D721Med (cell line): ENCODE measurements at regions not wholly inside any gene's neighbourhood (a gene's known extent, or its start where the extent isn't known, plus 50 kb on each side); places are given as distances from the start of the nearest gene placed in this dataset.

Source experiments
- DNase-seq: peaks from one replicate; pipeline ENCODE4 v3.0.0; 2011; ENCODE audit warnings: low spot score; ENCODE audit not compliant: insufficient read length
- FAIRE-seq: peaks from 2 replicates; lab custom pipeline; 2011; peaks lifted over from hg19 to GRCh38; lab: Jason Lieb, UNC
- TF ChIP-seq, protein P1 (sequence below): IDR thresholded peaks from 2 replicates; pipeline ENCODE4 v1.5.1; 2012; ENCODE audit warnings: mild to moderate bottlenecking, control low read depth; ENCODE audit not compliant: insufficient read depth; ENCODE audit errors: missing control alignments

DNA sequence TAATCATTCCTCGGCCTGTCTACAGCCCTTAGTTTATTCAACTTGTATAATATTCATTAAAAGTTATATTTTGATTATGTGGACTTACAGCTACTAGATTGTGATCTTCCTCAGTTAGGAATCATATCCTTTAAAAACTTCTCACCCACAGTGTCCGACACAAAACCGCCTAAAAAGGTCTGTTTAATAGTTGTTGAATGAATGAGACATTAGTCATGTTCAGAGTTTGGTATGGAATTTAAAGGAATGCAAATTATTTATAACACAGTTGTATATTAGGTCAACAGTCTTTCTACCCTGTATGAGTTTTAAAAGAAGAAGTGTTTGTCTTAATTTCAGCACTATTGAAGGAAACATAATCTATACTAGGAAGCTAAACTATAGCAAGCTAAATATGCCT lies 390.0 kb downstream of the ARL4A start:
- no peak for DNase-seq
- TF ChIP-seq, protein P1, sequence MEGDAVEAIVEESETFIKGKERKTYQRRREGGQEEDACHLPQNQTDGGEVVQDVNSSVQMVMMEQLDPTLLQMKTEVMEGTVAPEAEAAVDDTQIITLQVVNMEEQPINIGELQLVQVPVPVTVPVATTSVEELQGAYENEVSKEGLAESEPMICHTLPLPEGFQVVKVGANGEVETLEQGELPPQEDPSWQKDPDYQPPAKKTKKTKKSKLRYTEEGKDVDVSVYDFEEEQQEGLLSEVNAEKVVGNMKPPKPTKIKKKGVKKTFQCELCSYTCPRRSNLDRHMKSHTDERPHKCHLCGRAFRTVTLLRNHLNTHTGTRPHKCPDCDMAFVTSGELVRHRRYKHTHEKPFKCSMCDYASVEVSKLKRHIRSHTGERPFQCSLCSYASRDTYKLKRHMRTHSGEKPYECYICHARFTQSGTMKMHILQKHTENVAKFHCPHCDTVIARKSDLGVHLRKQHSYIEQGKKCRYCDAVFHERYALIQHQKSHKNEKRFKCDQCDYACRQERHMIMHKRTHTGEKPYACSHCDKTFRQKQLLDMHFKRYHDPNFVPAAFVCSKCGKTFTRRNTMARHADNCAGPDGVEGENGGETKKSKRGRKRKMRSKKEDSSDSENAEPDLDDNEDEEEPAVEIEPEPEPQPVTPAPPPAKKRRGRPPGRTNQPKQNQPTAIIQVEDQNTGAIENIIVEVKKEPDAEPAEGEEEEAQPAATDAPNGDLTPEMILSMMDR: no peak
- no peak for FAIRE-seq

DNA sequence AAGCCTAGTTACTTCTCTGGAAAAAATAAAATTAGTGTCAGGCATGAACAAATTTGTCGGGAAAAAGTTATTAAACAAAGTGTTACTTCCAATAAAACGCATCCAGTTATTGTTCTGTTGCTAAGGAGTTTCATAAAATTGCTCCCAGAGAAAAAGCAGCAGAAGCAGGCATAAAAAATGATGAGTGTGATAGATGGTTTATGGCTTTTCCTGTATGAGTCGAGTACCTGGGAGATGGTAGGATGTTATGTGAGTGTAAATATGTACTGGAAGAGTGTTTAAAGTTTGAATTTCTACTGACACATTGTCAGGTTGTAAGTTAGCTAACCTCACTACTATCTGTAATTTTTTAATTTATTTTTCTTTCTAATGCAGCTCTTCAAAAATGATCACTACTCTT lies 390.7 kb downstream of the ARL4A start:
- TF ChIP-seq, protein P1: no peak
- FAIRE-seq: no peak

DNA sequence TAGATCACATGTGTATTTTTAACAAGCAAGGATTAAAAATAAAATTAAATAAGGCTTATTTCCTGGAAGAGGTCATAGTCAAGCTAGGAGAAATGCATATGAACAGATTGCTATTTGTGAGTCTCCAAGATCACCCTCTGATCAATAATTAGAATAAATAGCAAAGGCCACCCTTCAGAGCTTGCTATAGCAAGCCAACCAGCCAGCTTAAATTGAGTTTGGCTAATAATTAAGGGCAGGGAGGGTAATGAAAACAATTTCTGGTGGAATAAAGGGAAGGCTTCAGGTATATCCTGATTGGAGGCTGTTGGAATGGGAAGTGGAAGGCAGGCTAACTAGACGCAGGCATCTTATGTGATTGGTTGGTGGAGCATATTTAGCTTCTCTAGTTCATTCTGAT lies 403.5 kb downstream of the ARL4A start:
- DNase-seq: no peak
- TF ChIP-seq, protein P1: no peak
- FAIRE-seq: no peak

More for the DNA sequence above, 390.7 kb downstream of the ARL4A start:
- DNase-seq: no peak

DNA sequence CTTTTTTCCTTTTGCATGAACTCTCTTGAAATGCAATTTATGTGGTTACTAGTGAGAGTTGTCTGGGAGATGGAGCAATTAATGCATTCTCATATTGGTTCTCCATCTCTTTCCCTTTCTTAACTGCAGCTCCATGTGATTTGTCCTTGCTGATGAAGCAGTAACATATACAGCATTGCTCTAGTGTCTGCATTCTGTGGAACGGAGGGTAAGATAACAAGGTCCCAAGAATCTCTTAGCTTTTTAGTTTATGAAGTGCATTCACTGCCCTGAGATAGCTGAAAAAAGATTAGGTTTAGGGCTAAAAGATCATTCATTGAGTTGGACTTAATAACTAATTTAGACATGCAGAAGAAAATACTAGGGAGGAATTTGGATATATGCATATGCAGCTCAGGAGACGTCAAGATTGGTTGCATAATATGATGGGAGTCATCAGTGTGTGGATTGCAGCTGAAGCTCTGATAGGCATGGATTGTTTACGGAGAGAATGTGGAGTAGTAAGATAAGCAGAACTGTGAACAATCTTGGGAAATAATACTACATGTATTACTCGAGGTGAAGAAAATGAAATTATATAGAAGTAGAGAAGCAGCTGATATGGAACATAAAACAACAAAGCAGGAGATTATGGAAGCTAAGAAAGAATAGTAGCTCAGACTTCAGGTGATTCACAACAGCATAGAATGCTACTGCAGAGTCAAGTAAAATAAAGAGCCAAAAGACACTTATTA lies 404.7 kb downstream of the ARL4A start:
- no peak for FAIRE-seq
- DNase-seq: no peak
- TF ChIP-seq, protein P1: no peak

DNA sequence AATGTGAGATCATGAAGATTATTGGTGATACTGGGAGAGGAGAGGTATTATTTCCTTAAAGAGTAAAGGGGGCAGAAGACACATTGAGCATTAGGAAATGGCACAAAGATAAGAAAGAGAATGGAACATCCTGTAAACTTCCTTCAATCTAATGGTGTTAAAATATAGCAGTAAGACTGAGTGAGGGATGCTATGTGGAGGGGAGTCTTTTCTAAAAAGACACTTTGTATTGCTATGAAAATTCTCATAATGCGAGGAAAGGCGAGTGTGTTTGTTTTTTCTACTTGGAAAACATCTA lies 405.2 kb downstream of the ARL4A start:
- TF ChIP-seq, protein P1: no peak
- DNase-seq (no peak), FAIRE-seq (no peak)

DNA sequence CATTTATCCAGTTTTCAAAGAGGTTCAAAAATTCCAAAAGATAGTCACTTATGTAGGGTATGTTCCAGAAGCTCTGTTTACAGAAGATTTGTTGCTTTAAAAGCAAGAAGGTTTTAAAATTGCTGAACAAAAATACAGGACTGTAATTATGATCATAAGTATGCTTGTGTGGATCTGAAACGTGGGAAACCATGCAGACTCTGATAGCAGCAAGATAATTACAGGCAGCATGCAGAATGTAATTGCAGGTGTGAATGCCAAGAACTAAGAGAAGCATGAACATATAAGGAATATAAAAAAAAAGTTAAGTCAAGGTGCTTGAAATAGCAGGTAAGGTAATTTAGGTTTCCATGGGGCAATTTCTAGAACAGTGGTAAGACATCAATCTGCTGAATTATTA lies 405.7 kb downstream of the ARL4A start:
- FAIRE-seq (no peak), DNase-seq (no peak)
- TF ChIP-seq, protein P1: no peak

DNA sequence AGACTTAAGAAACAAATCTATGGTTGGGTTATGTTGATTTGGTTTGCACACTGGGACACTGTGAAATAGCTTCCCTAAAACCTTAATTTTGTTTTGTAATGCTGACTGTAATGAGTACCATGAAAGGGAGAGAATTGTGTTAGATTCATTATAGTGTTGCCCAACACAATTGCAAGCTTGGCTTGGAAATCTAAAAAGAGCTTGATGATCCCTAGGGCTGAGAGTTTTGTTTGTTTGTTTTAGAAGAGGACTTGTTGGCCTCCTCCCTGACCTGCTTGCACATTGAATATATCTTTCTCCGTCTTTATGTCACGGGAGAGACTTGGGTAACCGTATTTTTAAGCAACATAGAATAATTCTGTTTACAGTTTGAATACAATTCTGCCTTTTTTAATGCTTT lies 410.1 kb downstream of the ARL4A start:
- TF ChIP-seq, protein P1: no peak
- DNase-seq (no peak), FAIRE-seq (no peak)
